ENCODE measurements at regions not wholly inside any gene's neighbourhood (a gene's known extent, or its start where the extent isn't known, plus 50 kb on each side); places are given as distances from the start of the nearest gene placed in this dataset.

DNA sequence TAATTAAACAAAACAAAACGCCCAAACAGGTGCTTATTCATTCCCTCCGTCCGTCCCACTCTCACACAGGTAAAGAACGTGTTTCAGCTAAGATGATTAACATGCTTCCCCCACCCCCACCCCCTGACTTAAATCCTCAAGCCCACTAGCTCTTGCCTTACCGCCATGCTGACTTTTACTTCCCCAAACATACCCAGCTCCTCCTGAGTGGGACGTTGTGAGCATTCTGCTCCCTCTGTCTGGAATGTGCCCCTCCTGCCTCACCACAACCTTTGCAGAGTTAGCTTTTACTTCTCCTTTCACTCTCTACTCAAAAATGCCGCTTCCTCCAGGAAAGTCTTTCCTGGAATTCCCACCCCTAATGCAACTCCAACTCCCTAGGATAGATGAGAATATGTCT, 774.0 kb upstream of the RBFOX1 start:
- no peak for DNase-seq (ENCODE audit: low spot score)
- intact Hi-C loops (cut with DNase I) = no loop called here
- Histone ChIP-seq H3K4me3 (no peak overlapping the region), H3K36me3 (no peaks in the 10 kb centered on the region), H3K4me1 (replicated peaks) (no peaks in the 10 kb centered on the region), H3K27ac (no peak overlapping the region), H3K9me3 (no peaks in the 10 kb centered on the region), H3K27me3 (replicated peaks; ENCODE audit: insufficient read depth) (no peaks in the 10 kb centered on the region)
- TF ChIP-seq, protein P1, sequence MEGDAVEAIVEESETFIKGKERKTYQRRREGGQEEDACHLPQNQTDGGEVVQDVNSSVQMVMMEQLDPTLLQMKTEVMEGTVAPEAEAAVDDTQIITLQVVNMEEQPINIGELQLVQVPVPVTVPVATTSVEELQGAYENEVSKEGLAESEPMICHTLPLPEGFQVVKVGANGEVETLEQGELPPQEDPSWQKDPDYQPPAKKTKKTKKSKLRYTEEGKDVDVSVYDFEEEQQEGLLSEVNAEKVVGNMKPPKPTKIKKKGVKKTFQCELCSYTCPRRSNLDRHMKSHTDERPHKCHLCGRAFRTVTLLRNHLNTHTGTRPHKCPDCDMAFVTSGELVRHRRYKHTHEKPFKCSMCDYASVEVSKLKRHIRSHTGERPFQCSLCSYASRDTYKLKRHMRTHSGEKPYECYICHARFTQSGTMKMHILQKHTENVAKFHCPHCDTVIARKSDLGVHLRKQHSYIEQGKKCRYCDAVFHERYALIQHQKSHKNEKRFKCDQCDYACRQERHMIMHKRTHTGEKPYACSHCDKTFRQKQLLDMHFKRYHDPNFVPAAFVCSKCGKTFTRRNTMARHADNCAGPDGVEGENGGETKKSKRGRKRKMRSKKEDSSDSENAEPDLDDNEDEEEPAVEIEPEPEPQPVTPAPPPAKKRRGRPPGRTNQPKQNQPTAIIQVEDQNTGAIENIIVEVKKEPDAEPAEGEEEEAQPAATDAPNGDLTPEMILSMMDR (IDR thresholded peaks at IDR 0.05) = no peak
- WGBS = 29% methylated on average over 7 of the region's 7 CpGs

DNA sequence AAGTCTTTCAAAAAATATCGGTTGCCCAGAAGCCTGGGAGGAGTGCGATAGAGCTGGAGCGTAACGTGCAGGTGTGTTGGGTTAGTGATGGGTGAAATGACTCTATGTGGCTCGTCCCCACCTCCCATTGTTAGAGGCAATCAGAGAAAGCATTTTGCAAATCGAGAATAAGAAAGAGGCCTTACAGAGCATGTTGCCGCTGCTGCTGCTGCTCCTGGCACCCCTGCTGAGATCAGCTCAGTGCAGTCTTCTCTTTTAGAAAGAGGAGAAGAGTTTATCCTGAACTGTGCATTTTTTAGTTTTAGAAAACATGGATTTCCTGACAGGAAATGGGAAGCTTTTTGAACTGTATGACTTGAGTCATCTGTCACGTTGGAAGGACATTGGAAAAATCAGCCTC, 774.5 kb upstream of the RBFOX1 start:
- Histone ChIP-seq H3K4me3 (no peak overlapping the region), H3K27ac (no peak overlapping the region), H3K27me3 (replicated peaks; ENCODE audit: insufficient read depth) (no peaks in the 10 kb centered on the region), H3K9me3 (no peaks in the 10 kb centered on the region), H3K4me1 (replicated peaks) (no peaks in the 10 kb centered on the region), H3K36me3 (no peaks in the 10 kb centered on the region)
- TF ChIP-seq, protein P1 (IDR thresholded peaks at IDR 0.05) = no peak
- TF ChIP-seq POLR2A (IDR thresholded peaks at IDR 0.05) = no peak
- no peak for TF ChIP-seq POLR2AphosphoS5 (IDR thresholded peaks at IDR 0.05)
- intact Hi-C loops (cut with DNase I) = no loop called here
- DNase-seq (ENCODE audit: low spot score) = no peak
- WGBS = 33% methylated on average over 8 of the region's 8 CpGs

DNA sequence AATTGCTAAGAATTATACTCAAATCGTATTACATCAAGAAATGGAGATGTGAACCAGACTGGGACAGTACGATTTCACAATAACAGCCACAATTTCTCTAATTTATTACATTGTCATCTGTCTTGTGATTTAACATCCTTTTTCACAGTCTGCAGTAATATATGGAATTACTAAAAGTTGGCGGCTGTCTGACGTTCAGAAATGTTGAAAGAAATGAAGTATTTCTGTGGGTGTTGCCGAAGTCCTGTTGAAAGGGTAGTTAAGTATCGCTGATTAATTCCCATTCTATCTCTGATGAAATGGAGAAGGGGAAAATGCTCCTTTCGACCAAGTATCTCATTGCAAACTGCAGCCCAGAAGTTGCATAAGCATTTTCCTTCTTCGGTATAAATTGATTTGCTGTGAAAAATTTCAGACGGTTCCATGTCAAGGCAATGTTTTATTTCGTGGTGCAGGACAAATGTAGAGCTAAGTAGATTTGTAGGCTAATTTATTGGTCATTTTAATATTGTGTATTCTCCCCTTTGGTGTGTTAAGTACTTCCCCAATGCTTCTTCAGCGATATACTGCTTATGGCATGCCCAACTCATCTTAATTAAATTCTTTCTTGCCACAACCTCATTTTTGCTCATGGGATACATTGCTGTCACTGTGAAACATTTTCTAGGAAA, 775.2 kb upstream of the RBFOX1 start:
- no peaks in the 10 kb centered on the region for H3K4me1 ChIP-seq (replicated peaks)
- TF ChIP-seq, protein P1 (IDR thresholded peaks at IDR 0.05) = no peak
- no peak for TF ChIP-seq POLR2AphosphoS5 (IDR thresholded peaks at IDR 0.05)
- TF ChIP-seq POLR2A (IDR thresholded peaks at IDR 0.05) = no peak
- DNase-seq (ENCODE audit: low spot score) = no peak
- intact Hi-C loops (cut with DNase I) = no loop called here
- no peak overlapping the region for H3K4me3 ChIP-seq
- no peak overlapping the region for H3K27ac ChIP-seq
- no peaks in the 10 kb centered on the region for H3K27me3 ChIP-seq (replicated peaks; ENCODE audit: insufficient read depth)
- H3K9me3 ChIP-seq = no peaks in the 10 kb centered on the region
- WGBS = 66% methylated on average over 11 of the region's 11 CpGs
- H3K36me3 ChIP-seq = no peaks in the 10 kb centered on the region

DNA sequence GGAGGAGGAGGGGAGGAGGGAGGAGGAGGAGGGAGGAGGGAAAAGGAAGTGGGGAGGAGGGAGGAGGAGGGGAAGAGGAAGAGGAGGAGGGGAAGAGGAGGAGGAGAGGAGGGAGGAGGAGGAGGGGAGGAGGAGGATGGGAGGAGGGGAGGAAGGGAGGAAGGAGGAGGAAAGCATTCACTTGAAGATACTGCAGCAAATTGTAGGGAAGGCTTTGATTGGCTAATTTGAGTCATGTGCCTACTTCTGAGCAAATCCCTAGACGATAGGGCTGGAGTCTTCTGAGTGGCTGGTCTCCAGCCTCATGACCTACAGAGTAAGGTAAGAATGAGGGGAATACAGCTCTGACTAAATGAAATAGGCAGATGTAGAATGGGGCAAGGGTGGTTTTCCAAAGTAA, 783.2 kb upstream of the RBFOX1 start:
- no peak for TF ChIP-seq POLR2A (IDR thresholded peaks at IDR 0.05)
- Histone ChIP-seq H3K4me3 (no peak overlapping the region), H3K36me3 (no peaks in the 10 kb centered on the region), H3K27ac (no peak overlapping the region), H3K9me3 (no peaks in the 10 kb centered on the region), H3K27me3 (replicated peaks; ENCODE audit: insufficient read depth) (no peaks in the 10 kb centered on the region), H3K4me1 (replicated peaks) (no peaks in the 10 kb centered on the region)
- WGBS = 59% methylated on average over 1 of the region's 1 CpG
- DNase-seq (ENCODE audit: low spot score) = no peak
- intact Hi-C loops (cut with DNase I) = no loop called here

DNA sequence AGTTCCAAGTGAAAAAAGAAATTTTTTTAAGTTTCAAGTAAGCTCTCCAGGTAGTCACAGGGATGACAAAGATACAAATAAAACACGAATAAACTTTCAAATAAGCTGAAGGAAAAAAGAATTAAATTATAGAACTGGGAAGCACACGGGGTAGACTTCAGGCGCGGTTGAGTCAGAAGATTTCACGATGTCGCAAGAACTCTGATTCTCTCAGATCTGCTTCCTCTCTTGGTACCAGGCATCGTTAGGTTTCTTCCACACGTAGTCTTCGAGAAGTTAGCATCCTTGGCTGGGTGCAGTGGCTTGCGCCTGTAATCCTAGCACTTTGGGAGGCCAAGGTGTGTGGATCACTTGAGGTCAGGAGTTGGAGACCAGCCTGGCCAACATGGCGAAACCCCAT, 784.1 kb upstream of the RBFOX1 start:
- no peaks in the 10 kb centered on the region for H3K27me3 ChIP-seq (replicated peaks; ENCODE audit: insufficient read depth)
- H3K4me3 ChIP-seq = no peak overlapping the region
- no peaks in the 10 kb centered on the region for H3K9me3 ChIP-seq
- no peak for DNase-seq (ENCODE audit: low spot score)
- 91% methylated on average over 11 of the region's 11 CpGs for WGBS
- no peak overlapping the region for H3K27ac ChIP-seq
- no peaks in the 10 kb centered on the region for H3K4me1 ChIP-seq (replicated peaks)
- no peaks in the 10 kb centered on the region for H3K36me3 ChIP-seq
- intact Hi-C loops (cut with DNase I) = no loop called here
- TF ChIP-seq POLR2A (IDR thresholded peaks at IDR 0.05) (no peak), POLR2AphosphoS5 (IDR thresholded peaks at IDR 0.05) (no peak)
- TF ChIP-seq, protein P1 (IDR thresholded peaks at IDR 0.05) = no peak
